G401 (cell line): ENCODE measurements at regions not wholly inside any gene's neighbourhood (a gene's known extent, or its start where the extent isn't known, plus 50 kb on each side); places are given as distances from the start of the nearest gene placed in this dataset.
"Not testable (repeated sequence)": the region's sequence is repeated elsewhere in the genome, so short reads cannot be mapped to it uniquely, and the experiment has no call there.

ENCODE experiments used
- DNase-seq: peaks from one replicate; pipeline ENCODE4 v3.0.0-alpha.2; 2015; ENCODE audit warnings: low spot score
- in situ Hi-C: cut with HindIII; loops from 2 replicates; pipeline ENCODE4 v1.10.0; 2016; ENCODE audit warnings: low sequenced_read_pairs, mixed read lengths

DNA sequence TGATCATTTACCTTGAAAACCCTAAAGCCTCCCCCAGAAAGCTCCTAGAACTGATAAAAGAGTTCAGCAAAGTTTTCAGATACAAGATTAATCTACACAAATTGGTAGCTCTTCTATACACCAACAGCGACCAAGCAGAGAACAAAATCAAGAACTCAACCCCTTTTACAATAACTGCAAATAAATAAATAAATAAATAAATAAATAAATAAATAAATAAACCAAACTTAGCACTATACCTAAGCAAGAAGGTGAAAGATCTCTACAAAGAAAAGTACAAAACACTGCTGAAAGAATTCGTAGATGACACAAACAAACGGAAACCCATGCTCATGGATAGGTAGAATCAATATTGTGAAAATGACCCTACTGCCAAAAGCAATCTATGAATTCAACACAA is 182.0 kb upstream of the RND3 start:
- in situ Hi-C loops: no loop called here
- DNase-seq: no peak

DNA sequence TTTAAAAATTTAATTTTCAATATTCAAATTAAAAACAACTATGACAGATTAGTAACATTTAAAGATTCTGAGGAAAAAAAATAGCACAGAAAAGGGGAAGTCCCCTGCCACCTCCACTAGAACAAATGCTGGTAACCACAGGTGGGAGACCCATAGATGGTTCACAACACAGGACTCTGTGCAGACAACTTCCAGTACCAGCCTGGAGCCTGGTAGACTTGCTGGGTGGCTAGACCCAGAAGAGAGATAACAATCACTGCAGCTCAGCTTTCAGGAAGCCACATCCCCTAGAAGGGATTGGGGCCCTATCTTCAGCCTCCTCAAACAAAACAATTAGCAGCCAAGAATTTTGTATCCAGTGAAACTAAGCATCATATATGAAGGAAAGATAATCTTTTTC is 179.6 kb upstream of the RND3 start:
- in situ Hi-C loops, DNase-seq: not testable (repeated sequence)

DNA sequence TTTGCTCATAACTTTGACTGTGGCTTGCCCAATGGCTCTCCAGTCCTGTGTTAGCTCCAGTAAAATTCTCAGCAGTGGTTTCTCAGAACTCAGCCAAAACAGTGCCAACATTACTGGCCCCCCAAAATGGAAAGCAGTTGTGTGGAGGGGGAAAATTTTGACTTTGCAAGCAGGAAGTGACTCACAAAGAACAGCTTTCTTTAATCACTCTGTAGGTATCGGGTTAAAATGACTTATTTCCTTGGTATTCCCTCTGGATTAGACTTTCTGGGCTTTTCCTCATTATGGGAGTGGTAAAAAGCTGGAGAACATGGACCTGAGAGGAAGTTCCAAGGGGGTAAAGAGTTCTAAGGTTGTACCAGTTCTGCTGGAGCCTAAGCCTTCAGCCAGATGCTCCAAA is 175.7 kb upstream of the RND3 start:
- in situ Hi-C loops: no loop called here
- no peak for DNase-seq

DNA sequence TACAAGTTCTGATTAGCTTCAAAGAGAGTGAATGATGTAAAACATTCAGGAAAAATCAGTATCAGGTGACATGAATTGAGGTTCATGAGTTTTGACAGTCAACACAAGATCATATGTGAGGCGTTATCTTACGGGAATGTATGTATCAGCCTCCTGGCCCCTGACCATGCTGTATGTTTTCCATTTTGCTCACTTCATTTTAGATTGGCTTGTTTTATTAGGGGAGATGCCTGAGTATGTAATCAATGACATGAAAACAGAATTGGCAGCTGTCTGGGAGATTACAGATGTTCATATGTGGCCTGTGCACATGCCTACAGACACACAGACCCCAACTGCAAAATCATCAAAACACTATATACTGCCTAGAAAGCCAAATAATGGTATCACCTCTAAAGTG is 168.5 kb upstream of the RND3 start:
- in situ Hi-C loops: no loop called here
- DNase-seq: no peak

DNA sequence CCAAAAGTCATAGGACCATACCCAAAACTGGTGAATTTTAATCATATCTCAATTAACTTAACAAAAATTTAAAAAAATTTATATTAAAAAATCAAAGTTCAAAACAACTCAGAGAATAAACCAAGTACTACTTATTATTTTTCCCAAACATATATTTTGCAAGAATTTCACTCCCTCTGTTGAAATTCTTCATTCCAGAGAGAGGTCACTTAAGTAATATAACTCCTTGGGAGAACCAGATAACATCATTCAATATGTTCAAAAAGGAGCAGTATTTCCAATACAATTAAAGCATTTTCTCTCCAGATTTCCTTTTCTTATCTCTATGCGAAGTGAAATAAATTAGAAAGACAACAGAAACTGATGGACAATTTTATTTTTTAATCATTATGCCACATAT is 165.9 kb upstream of the RND3 start:
- DNase-seq: no peak
- in situ Hi-C loops: no loop called here

DNA sequence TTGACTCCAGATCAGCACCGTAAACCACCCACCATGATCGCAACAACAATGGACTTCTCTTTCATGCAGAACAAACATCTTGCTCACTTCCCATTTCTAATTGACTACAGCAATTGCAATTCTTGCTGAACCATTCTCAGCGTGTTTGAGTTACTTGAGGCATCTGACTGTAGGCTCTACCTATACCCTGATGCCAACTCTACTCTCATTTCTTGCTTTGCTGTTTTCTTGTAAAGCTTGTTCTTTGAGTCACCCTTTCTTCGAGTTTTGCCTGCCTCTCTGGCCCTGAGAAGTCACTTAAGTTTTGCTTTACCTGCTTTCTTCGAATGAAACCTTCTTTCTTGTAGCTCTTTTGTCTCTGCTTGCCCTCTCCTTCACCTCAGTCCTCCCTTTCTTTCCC is 160.5 kb upstream of the RND3 start:
- in situ Hi-C loops: no loop called here
- DNase-seq: no peak

DNA sequence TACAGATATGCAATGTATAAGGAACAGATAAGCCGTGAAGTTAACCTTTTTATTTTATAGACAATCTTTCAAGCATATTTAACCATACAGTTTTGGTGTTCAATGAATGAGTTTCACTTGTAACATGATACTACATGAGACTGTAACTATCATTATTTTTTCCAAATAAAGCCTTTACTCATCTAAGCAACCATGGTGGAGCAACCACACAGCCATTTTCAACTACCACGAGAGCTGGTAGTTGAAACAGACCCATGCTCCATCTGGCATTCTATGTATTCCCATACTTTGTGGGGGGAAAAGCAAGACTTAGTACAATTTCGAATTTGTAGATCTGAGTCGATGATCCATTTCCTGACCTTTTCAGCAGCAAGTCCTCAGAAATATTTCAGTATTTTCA is 159.3 kb upstream of the RND3 start:
- no peak for DNase-seq
- in situ Hi-C loops: no loop called here

DNA sequence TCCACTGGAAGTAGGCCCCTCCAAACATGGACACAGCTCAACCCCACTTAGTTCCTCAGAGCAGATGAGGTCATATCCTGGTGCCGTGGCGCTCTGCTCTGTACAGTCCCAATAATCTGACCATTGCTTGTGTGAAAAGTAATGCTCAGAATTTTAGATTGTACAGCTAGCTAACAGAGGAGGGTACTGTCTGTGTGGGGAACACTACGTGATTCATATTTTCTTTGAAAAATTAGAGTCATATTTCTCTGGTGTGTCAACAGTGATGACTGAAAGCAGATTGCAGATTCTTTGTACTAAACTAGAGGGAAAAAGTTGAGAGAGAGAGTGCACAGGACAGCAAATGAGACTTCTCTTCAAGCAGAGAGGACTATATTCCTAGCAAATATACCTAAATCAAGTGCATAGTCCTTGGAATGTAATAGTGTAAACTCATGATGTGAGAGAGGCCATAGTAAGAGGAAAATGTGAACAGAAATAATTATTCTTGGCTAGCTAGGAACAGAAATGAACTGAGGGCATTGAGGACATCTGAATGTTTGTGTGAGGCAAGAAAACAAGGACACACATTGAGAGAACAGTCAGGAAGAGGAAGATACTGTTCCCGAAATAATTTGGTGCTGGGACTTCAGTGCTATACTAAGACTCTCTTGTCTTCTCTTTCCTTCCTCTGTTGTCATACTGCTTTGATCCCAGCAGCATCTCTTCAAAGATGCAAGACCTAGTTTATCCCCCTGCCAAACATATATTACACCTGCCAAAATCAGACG is 157.0 kb upstream of the RND3 start:
- DNase-seq: no peak
- in situ Hi-C loops: no loop called here

DNA sequence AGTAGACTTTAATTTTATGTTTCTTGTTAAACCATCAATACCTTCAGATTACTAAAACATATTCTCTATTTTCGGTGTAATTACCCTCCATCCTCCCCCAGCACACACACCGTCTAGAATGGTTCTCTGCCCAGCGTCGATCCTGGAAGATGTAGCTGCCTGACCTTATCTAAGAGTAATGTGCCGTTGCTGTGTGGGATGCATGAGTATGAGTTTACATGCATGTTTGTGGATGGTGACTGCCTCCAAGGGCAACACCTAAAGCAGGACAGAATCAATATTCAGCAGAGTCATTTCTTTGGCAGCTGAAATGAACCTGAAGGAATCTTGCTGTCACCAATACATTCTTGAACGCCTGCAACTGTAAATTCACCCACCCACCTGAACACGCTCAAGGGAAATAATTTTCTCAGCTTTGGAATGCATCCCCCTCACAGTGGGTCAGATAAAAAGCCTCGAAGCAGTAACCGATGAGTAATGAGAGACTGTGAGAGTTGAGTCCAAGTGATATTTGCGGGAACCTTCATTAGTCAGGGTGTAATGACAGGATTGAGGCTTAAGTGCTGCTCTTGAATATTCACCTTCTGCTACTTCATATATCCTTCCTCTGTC is 155.8 kb upstream of the RND3 start:
- in situ Hi-C loops: no loop called here
- DNase-seq: no peak

DNA sequence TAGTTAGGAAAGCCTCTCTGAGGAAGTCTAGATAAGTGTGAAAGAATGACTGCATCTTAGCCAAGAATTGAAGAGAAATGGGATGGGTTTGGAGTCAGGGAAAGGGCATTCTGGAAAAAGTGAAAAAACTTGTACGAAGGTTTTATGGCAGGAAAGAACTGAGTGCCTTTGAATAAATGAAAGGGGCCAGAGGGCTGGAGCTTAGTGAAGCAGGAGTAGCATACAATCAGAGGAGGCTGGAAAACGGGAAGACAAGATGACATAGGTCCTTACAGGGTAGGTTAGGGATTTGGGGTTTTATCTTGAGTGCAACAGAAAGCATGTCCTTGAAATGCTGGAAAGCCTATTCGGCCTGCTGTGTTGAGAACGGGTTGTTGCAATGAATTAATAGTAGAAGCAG is 152.6 kb upstream of the RND3 start:
- DNase-seq: no peak
- in situ Hi-C loops: no loop called here

DNA sequence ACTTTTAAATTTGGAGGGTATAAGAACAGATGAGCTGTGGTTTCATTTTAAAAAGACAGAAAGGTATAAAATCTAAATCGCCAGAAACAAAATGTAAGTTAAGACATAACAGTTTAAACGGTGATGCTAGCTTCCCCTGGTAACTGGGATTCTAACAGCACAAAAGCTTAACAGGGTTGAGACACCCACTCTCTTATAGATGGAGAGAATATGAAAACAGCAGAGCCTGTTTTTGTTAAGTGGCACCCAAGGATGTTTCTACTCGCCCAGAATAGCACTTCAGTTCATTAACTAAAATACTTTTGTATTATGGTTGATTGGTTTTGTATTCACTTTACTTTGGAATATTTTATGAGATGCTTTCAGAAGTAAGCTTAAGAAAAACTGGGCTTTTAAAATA is 151.9 kb upstream of the RND3 start:
- in situ Hi-C loops: no loop called here
- DNase-seq: no peak

DNA sequence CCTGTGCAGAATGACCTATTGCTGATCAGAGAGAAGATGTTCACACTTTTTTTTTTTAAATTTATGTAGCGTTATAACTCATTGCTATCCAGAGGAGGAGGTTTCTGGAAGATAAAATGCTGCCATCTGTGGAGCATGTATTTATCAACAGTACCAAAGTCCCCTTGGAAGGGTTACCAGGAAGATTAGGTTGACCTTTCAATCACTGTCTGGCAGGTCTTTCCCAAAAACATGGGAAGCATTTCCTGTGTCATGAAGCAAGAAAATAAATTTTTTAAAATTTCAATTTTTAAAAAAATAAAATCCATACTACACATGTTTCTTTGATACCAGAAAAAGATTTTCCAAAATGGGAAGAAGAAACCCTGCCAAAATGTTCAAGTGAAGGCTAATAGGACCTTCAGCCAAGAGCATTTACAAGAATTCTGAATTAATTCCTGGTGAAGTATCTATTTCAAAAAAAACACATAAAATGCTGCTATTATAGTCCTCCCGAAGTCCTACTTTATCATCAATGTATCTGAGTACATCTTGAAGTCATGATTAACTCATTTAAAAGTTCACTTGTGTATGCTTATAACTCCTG is 143.9 kb upstream of the RND3 start:
- in situ Hi-C loops: no loop called here
- DNase-seq: no peak

DNA sequence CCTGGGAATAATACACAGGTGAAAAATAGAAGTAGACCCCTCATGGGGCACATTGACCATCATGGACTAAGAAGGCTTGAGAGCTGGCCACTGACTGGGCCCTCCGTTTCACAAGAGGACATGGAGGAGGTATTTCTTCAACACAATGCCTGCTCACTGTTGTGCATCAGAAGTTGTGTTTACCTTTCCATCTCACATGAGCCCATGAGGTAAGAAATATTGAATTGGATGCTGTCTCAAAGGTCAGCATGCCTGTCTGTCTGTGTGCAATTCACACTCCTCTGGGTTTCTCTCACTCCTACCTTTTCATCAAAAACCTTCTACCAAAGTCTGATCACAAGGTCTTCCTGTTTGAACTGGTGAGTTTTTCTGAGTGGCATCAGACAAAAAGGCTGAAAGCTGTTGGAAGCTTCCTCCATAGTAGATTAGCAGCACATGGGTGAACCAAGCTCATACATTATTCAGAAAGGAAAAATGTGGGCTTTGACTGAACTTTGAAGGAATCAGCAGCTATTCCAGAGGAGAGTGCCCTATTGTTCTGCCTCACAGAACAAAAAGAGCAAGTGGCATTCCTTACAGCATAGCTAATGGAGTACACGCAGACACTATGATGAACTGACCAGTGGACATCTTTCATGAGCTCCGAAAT is 143.2 kb upstream of the RND3 start:
- no peak for DNase-seq
- in situ Hi-C loops: no loop called here

DNA sequence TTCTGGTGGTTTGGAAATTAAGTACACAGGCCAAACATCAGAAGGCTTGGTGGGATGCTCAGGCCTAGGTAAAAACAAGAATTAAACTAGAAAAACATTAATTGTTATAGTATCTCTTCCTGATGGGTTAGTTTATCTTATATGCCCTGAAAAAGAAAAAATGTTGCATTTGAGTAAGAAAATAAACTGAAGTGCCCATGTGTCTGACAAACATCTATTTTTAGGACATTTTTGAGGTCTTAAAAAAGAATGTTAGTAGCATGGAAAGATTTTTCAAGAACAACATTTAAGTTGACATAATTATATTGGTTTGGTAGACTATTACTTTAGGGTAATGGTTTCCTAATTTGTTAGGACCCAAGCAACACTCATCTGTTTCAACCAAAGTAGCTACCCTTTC is 140.1 kb upstream of the RND3 start:
- DNase-seq: no peak
- in situ Hi-C loops: no loop called here

DNA sequence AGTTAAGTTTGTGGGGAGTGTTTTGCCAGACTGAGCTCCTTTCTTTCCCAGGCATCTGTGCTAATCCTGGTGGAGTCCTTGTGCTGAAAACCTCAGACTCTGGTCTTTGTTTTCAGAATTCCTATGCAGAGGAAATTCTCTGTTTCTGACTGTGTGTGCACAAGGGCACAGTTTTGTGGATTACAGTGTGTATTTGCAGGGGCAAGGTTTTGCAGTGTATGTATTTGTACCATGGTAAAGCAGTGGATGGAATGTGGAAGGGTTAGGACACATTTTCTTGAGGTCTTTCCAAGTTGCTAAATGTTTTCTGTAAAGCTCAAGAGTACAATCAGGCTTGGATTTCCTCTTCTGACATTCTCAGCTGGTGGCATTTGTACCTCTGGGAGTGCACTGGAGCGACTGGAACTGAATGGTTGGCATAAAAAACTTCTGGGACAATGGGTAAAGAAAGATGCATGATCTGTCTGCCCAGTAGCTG is 139.5 kb upstream of the RND3 start:
- no peak for DNase-seq
- in situ Hi-C loops: no loop called here

DNA sequence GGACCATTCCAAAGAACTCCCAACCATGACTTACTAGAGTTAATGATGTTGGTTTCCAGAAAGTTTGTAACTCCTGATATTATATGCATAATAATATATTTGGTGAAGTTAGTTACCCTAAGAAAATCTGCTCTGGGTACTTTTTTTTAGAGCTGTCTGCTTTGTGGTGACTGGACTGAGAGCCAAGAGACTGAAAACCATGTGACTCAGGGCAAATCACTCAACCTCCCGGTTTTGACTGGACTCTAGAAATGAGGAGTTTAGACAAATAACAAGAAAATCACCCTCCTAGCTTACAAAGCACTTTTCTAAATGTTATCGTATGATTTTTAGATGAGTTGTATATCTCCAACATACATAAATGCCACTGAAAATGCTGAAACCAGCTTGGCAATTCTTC is 138.3 kb upstream of the RND3 start:
- DNase-seq: no peak

DNA sequence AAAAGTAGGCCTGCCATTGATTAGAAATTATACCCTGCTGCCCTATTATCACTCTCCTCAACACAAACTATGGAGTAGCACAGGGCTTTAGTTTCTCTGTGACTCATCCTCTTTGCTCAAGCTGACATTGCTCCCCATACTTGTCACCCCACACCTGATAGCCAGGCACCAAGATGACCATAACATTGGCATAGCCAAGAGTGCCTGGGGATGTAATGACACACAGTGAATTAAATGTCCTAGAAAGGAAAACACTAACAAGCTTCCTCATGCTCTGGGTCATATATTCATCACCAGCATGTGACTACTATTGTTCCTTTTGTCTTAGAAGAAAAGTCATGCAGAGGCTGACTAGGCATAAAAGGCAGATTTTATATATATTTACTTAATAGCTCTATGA is 137.8 kb upstream of the RND3 start:
- DNase-seq: no peak
- in situ Hi-C loops: no loop called here

More for the DNA sequence above, 138.3 kb upstream of the RND3 start:
- in situ Hi-C loops: no loop called here

DNA sequence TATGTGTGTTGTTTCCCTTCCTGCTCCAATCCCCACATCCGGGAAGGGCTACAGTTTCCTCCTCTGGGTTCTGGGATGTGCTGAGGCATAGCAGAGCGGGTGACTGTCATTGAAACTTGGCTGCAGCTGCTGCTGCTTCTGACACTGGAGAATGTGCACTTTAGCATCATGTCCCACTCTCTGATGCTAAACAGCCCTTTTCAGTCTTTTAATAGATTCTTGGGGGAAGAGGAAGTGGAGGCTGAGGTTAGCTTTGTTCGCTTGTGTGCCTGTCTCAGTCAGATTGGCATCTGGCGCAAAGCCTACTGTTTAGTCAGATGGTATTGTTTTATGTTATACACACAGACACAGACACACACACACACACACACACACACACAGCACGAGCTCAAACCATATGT is 136.5 kb upstream of the RND3 start:
- DNase-seq: no peak
- in situ Hi-C loops: no loop called here

DNA sequence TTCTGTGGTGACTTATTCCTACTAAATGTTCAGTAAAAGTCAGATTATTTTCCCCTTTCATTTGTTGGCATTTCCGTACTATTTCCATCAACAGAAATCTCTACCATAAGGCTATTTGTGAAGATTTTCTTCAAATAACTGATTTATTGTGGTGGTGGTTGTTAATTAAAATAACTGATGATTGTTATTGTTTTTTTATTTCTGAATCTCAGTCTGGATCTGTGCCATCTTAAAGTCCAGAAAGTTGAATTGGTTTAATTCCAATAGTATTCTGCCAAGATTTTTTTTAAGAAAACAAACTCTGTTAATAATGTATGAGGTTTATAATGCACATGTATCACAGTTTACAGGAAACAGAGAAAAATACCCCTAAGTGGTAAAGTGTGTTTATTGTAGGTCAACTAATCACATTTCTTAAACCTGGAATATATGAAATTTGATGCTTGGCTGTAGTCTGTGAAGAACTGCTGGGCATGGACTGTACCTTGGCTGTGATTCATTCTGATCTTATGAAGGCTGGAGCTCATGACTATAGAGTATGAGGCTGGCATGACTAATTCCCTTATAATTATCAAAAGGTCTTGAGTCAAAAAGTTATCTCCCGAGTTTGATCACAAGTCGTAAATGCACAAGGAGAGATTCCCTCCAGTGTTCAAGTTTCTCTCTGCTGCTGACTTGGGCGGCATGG is 134.2 kb upstream of the RND3 start:
- in situ Hi-C loops: no loop called here
- no peak for DNase-seq

DNA sequence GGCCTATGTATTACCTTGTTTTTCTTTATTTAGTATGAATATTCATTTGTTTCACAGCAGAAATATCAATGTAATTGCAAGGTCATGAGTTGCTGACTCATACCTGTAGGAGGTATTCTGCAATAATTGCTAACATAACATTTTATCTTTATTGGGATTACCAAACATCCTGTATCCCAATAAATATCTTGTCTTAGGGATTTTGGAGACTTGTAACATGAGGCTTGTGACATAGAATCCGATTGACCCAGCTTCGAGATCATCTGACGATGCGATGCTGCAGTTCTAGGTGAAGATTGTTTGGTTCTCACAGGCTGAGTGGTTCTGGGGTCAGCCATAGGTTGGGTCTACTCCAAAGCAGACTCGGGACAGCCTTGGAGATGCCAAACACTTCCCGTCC is 133.4 kb upstream of the RND3 start:
- DNase-seq: no peak
- in situ Hi-C loops: no loop called here
